K562 (cell line): ENCODE measurements at regions not wholly inside any gene's neighbourhood (a gene's known extent, or its start where the extent isn't known, plus 50 kb on each side); places are given as distances from the start of the nearest gene placed in this dataset.
A peak's percentile ranks its signal among the peaks of the same experiment; 100 is the strongest.

Experiments
- ATF4 ChIP-seq: fragments of 450-650 bp; formaldehyde crosslinking; IDR thresholded peaks from 2 replicates; pipeline ENCODE4 v1.4.0; 2022; ENCODE audit warnings: mild to moderate bottlenecking, moderate library complexity
- CEBPB ChIP-seq: fragments of 450-650 bp; IDR thresholded peaks from 2 replicates; pipeline ENCODE4 v1.6.1; 2016; ENCODE audit warnings: missing genetic modification characterization, missing compliant biosample characterization
- MAZ ChIP-seq, 2 experiments: fragments of 450-650 bp in 1 of 2; sonication (generic) in 1 of 2; formaldehyde crosslinking; IDR thresholded peaks in 1 of 2; conservative IDR thresholded peaks in 1 of 2; 2 replicates each; pipeline versions ENCODE4 v1.4.0 to v1.5.0; 2020; ENCODE audit warnings: mild to moderate bottlenecking in 1 of 2, missing genetic modification reagents in 1 of 2
- MTF1 ChIP-seq: fragments of 250-450 bp; sonication (Bioruptor Pico); IDR thresholded peaks from 2 replicates; pipeline ENCODE4 v1.9.0; 2021; ENCODE audit warnings: moderate library complexity, mild to moderate bottlenecking, inconsistent platforms, borderline replicate concordance
- NFE2L1 ChIP-seq: fragments of 450-650 bp; IDR thresholded peaks from 2 replicates; pipeline ENCODE4 v1.6.1; 2016; ENCODE audit warnings: missing genetic modification characterization, low read depth, mild to moderate bottlenecking, missing compliant biosample characterization, moderate library complexity, borderline replicate concordance
- ZNF175 ChIP-seq: fragments of 200-800 bp; sonication (Bioruptor generic); IDR thresholded peaks from 2 replicates; pipeline ENCODE4 v1.6.1; 2016; ENCODE audit warnings: low read depth, mild to moderate bottlenecking, missing genetic modification characterization, missing compliant biosample characterization
- ZNF311 ChIP-seq: fragments of 250-450 bp; sonication (Bioruptor Pico); IDR thresholded peaks from 2 replicates; pipeline ENCODE4 v1.4.0; 2020; ENCODE audit warnings: mild to moderate bottlenecking, moderate library complexity
- ZNF57 ChIP-seq: fragments of 450-650 bp; formaldehyde crosslinking; IDR thresholded peaks from 2 replicates; pipeline ENCODE4 v1.4.0; 2020; ENCODE audit warnings: mild to moderate bottlenecking, moderate library complexity
- ZNF740 ChIP-seq, 3 experiments: fragments of 200-800 bp in 1 of 3; sonication (Bioruptor generic) in 1 of 3; sonication (generic) in 1 of 3; formaldehyde crosslinking in 1 of 3; IDR thresholded peaks; 2 replicates each; pipeline versions ENCODE4 v1.6.1 to v1.8.0; 2016 to 2022; ENCODE audit warnings: mild to moderate bottlenecking in 2 of 3, missing compliant biosample characterization in 2 of 3, missing genetic modification characterization in 2 of 3, missing genetic modification reagents in 1 of 3
- ZNF79 ChIP-seq: fragments of 250-450 bp; sonication (Bioruptor Pico); IDR thresholded peaks from 2 replicates; pipeline ENCODE4 v1.4.0; 2020; ENCODE audit warnings: low read depth, mild to moderate bottlenecking, moderate library complexity
- TF ChIP-seq, protein P1 (sequence below): IDR thresholded peaks from 2 replicates; pipeline ENCODE4 v1.6.1; 2014; ENCODE audit warnings: antibody characterized with exemption

DNA sequence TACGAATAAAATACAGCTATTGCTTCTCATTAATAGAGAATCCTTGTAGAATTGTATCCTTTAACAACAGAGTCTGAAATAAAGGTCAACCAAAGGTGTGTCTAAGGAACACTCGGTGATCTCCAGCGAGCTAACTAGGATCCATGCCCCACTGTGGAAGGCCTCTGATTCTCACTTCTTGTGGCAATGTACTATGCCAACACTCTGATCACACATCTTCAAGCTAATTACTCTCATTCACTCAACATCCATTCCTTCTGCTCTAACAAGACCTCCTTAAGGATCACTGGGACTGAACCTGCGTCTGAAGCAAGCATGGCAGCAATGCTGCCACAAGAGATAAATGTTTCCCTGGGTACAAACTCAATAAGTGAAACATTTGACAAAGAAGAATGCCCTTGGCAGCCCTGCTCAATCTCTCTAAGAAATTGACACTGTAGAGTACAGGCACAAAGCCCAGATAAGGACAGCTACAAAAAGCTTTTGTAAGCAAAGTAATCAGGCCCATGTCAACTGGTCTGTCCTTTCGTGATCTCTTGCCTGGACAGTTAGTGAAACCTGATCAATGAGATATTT lies 74.6 kb upstream of the PARD3B start (continued):
- no peak for TF ChIP-seq ZNF79
- TF ChIP-seq ZNF311 (CRISPR knock-in tag): peak; percentile 69; the same call in 1 of the 2 replicates
- TF ChIP-seq MAZ (CRISPR knock-in tag; conservative IDR thresholded peaks at IDR 0.05 in 1 of 2, IDR thresholded peaks at IDR 0.05 in 1 of 2): no peak
- peak; percentile 4; the same call in 1 of the 2 replicates for TF ChIP-seq NFE2L1 (tag)
- TF ChIP-seq ATF4 (CRISPR knock-in tag): no peak
- TF ChIP-seq, protein P1, sequence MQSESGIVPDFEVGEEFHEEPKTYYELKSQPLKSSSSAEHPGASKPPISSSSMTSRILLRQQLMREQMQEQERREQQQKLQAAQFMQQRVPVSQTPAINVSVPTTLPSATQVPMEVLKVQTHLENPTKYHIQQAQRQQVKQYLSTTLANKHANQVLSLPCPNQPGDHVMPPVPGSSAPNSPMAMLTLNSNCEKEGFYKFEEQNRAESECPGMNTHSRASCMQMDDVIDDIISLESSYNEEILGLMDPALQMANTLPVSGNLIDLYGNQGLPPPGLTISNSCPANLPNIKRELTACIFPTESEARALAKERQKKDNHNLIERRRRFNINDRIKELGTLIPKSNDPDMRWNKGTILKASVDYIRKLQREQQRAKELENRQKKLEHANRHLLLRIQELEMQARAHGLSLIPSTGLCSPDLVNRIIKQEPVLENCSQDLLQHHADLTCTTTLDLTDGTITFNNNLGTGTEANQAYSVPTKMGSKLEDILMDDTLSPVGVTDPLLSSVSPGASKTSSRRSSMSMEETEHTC: no peak
- TF ChIP-seq CEBPB (tag): no peak
- TF ChIP-seq ZNF175 (CRISPR knock-in tag): peak; percentile 66; the same call in 1 of the 2 replicates
- no peak for TF ChIP-seq ZNF740 (CRISPR knock-in tag; IDR thresholded peaks at IDR 0.05)
- TF ChIP-seq ZNF740 (tag; IDR thresholded peaks at IDR 0.05): peak in 1 of 2 experiments; percentile 88; a peak in 2 of 4 replicates
- TF ChIP-seq MTF1 (CRISPR knock-in tag): no peak
- no peak for TF ChIP-seq ZNF57 (CRISPR knock-in tag)
- TF ChIP-seq, all 486 proteins: peak for 28
